Activated CD8-positive, alpha-beta memory T cell treated with anti-CD3 and anti-CD28 coated beads for 48 hours (primary cell): ENCODE measurements at regions not wholly inside any gene's neighbourhood (a gene's known extent, or its start where the extent isn't known, plus 50 kb on each side); places are given as distances from the start of the nearest gene placed in this dataset.

Experiments
- DNase-seq, 3 experiments: peaks; one replicate each; pipeline ENCODE4 v3.0.0-alpha.2; 2020; ENCODE audit warnings: low read depth in 2 of 3, low spot score in 2 of 3

DNA sequence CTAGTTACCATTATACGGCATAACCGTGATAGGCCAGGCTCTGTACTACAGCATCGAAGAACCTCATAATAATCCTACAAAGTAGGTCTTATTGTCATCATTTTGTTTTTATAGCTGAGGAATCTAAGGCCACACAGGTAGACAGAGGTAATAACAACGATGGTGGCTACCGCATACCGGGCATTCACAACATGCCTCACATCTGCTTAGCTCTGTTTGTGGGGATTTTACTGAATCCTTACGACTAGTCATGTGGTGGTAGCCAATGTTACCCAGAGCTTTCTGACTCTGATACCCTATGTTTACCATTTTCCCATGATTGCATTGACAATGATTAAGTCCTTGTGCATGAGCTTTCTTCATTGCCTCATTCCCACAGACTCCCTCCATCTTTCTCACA, 269.4 kb downstream of the TCF7L2 start:
- DNase-seq = no peak

DNA sequence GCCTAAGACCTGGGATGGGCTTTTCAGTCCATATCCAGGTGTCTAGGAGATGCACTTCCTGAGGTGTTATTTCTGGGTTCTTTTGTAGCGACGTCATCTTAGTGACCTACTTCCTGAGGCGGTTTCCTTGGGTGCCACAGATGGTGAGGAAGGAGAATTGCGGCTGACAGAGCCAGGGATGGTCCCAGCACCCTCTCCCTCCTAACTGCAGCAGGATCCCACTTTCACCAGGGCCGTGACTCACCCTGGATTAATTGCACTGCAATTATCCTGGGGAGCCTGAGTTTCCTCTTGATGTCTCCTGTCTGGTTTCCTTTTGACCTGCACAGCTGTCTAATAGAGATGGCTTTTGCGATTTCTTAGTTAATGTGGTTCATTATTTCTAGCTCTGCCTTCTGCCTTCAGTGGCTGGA, 271.7 kb downstream of the TCF7L2 start:
- no peak for DNase-seq

GRCh38 chr10:113222207-113222606, 272.2 kb downstream of the TCF7L2 start:
- no peak for DNase-seq

GRCh38 chr10:113225364-113225763, 275.3 kb downstream of the TCF7L2 start:
- DNase-seq = no peak

- DNase-seq = no peak
Observed at GRCh38 chr10:113225903-113226302, 275.9 kb downstream of the TCF7L2 start.

DNA sequence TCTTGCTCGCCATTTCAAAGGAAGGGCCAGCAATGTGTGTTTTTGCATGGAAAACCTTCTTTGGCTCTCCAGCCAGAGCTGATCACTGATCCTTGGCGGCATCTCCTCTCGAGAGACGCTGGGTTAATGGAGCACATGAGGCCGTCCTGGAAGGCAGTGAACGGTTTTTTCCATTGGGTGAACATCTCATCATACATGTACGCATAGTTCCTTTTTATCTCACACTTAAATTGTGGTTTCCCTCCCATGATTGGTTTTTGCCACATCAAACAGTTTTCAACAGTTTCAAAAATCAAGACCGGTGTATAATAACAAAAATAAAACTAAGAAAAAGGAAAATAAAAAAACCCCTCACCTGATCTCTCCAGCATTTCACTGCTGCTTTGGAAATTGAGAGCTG, 276.4 kb downstream of the TCF7L2 start:
- DNase-seq = no peak

DNA sequence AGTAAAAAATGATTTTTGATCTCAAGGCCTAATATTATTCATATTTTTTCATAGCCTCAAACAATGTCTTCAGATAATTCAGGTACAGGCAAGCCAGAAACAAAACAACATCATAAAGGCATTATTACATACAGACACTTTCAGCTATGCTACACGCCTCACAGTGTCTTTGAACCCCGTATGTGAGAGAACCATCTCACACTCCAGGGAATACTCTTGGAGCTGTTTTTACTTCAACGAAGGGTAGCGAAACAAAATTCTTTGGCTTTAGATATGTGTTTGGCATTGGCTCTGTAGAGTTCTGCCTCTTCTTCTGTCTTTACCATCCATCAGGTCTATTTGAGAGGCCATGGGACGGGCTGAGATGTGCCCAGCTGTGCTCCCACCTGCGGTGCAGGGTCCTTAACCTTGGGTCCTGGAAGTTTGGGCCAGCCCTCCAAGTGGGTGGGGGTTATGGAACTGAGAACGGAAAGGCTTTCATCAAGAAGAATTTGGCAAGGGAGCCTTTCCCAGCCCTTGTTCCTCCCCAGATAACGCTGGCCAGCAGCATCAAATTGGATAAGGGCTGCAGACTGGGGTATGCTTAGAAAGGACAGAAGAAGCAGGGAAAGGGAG, 276.9 kb downstream of the TCF7L2 start:
- DNase-seq = no peak

GRCh38 chr10:113228530-113228929, 278.5 kb downstream of the TCF7L2 start:
- DNase-seq = no peak

DNA sequence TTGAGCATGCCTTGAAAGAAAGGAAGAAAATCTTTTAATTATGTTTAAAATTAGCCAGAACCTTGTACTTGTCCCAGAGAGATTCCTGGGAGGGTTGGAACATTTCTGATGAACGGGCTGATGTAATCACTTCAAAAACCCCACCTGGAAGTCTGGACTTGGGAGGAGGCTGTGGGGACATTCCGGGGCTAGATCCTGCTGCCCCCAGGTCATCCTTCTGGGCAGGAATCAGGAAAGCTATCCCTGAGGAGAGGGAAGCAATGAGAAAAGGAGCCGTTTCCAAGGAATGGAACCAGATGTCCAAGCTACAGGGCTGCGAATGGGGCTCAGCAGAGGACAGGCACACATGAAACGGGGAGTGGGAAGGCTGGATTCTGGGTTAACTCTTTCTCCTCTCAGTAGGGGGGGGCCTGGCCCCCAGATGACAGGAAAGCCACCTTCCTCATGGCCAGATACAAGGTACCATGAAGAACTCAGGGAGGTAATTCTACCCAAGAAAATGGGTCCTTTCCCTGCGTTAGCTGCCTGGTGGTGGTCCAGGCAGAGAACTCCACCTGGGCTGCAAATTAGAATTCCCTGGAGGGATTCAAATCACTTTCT, 280.1 kb downstream of the TCF7L2 start:
- no peak for DNase-seq

- DNase-seq = no peak
Observed at GRCh38 chr10:113232928-113233511, 283.0 kb downstream of the TCF7L2 start.

- DNase-seq = no peak
Observed at GRCh38 chr10:113234481-113234880, 284.4 kb downstream of the TCF7L2 start.

DNA sequence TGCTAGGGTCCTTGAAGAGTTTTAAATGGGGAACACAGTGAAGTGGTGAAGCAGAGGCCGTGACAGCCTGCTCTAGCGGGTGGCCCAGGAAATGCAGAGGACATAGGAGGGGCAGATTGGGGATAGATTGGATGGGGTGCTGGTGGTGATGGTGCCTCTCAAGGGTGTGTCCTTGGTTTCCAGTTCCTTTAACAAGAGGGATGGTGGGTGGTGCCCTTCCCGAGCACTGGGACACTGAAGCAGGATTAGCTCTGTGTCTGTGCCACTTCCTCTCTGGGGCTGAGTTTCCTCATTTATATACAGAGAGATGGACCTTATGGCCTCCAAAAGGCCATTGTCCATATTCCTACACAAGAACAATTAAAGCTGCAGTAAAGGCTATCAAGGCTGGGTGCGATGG, 285.5 kb downstream of the TCF7L2 start:
- no peak for DNase-seq

- DNase-seq = no peak
Observed at GRCh38 chr10:113236998-113237397, 287.0 kb downstream of the TCF7L2 start.

- DNase-seq = no peak
Observed at GRCh38 chr10:113239566-113240350, 289.7 kb downstream of the TCF7L2 start.

DNA sequence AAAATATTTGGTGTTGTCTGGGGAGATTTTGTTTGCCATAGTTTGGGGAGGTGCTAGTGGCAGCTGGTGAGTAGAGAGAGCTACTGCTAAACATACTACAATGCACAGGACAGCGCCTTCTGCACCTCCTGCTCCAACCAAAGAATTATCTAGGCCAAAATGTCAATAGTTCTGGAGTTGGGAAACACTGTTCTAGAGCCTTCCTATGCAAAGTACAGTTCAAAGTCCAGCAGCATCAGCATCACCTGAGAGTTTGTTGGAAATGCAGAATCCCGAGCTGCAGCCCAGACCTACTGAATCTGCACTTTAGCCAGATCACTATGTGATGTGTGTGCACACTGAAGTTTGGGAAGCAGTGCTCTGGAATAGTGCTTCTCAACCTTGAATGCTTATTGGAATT, 290.7 kb downstream of the TCF7L2 start:
- DNase-seq = no peak

DNA sequence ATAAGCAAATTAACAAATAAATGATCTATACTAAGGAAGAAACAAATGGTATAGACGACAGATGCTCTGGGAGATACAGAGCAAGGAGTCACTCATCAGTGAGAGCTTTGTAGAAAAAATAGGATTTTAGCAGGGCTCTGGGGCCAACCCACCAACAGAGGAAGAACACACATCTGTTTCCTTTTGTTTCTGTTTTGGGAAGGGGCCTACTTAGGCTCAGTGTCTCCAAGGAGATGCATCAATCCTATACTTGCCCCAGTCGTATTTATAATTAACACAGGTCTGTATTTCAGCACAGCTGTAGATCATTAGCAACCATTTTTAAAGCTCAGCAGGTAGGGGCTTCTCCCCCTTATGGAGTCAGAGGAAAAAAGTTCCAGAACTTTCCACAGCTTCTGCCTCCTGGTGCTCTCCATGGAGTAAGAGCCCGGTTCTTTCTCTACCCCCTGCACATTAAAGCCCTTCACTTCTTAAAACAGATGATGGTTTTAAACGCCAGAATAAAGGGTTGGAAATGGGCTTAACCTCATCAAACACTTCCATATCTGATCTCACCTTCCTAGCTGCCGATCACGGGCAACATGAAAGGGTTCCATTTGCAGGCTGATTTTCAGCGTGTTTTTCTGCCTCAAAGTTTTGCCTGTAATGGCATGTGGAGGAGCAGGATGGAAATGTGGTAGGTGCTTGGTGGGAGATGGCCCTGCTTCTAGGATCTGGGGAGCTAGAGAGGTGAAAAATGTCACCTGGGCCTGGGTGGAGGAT, 291.7 kb downstream of the TCF7L2 start:
- no peak for DNase-seq

GRCh38 chr10:113243311-113243710, 293.3 kb downstream of the TCF7L2 start:
- DNase-seq = no peak

DNA sequence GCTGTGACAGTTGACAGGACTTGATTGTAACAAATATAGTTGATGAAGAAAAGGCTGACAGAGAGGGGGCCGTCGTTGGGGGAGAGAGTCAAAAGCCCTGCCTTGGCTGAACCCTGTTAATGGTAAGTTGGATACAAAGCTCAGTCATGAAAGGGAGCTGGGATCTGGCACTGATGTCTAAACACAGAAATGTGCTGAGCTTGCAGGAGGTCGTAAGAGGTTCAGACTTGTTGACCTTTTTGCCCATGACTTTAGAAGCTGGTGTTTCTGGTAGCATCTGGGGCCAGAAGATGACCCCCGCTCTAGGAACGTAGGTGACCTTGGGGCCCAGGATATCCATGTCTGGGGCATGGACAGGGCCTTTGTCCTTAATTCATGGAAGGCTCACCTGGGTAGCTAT, 294.7 kb downstream of the TCF7L2 start:
- DNase-seq = no peak

GRCh38 chr10:113245286-113245685, 295.2 kb downstream of the TCF7L2 start:
- DNase-seq = no peak

DNA sequence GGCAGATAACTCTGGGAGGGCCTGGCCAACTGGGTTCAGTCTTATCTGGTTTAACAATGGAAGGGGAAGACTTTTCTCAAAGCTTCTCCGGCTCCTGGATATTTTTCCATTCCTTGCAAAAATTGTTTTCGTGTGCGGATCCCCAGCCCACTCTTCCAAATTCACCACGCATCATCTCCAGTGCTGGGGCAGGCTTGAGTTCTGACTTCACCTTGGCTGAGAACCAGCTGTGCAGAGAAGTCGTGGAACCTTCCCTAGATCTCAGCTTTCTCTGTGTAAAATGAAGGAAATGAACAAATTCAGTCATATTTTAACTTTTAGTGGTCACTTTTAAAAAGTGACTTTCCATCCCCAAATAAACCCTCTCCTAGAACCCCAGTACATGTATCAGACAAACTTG, 297.0 kb downstream of the TCF7L2 start:
- DNase-seq = no peak
